PC-9 (cell line): ENCODE measurements at regions not wholly inside any gene's neighbourhood (a gene's known extent, or its start where the extent isn't known, plus 50 kb on each side); places are given as distances from the start of the nearest gene placed in this dataset.

ENCODE experiments used
- BruUV-seq: library from RNA; stranded (reverse); fragments of 400-500 nt; replicated peaks from 2 replicates; lab custom pipeline; 2021; lab: Mats Ljungman, UMichigan
- CTCF ChIA-PET: fragments of 300-600 bp; sonication (Branson Sonifier 250); formaldehyde crosslinking; loops from one replicate; lab custom pipeline; 2022; ENCODE audit warnings: antibody characterized with exemption; lab: Charles Lee
- POLR2A ChIA-PET: fragments of 300-600 bp; sonication (Branson Sonifier 250); formaldehyde crosslinking; loops from one replicate; lab custom pipeline; 2022; ENCODE audit warnings: antibody characterized with exemption; ENCODE audit not compliant: unreplicated experiment; lab: Charles Lee
- DNase-seq, 2 experiments: peaks; one replicate each; pipeline versions ENCODE4 v3.0.0 to v3.0.0-alpha.2; 2015 to 2022; ENCODE audit warnings: mixed read lengths in 1 of 2
- H2AFZ ChIP-seq: fragments of 200-600 bp; sonication (generic); 2 replicates; pipeline ENCODE4 v1.8.1; 2017; ENCODE audit warnings: antibody characterized with exemption
- H3F3A ChIP-seq: fragments of 200-600 bp; sonication (generic); 2 replicates; pipeline ENCODE4 v1.8.1; 2017; ENCODE audit warnings: antibody characterized with exemption, mild to moderate bottlenecking, low read depth; ENCODE audit not compliant: insufficient read depth
- H3K27ac ChIP-seq: fragments of 200-600 bp; sonication (generic); 2 replicates; pipeline ENCODE4 v1.6.1; 2016; ENCODE audit warnings: mixed run types
- H3K27me3 ChIP-seq: fragments of 200-600 bp; sonication (generic); 2 replicates; pipeline ENCODE4 v1.6.1; 2016; ENCODE audit warnings: low read depth, mixed run types; ENCODE audit not compliant: insufficient read depth
- H3K36me3 ChIP-seq: fragments of 200-600 bp; sonication (generic); 2 replicates; pipeline ENCODE4 v1.6.1; 2016; ENCODE audit warnings: low read depth, mixed run types
- H3K4me1 ChIP-seq: fragments of 200-600 bp; sonication (generic); replicated peaks from 2 replicates; pipeline ENCODE4 v1.6.1; 2016; ENCODE audit warnings: mixed run types; ENCODE audit not compliant: insufficient read depth
- H3K4me2 ChIP-seq: fragments of 200-600 bp; sonication (generic); 2 replicates; pipeline ENCODE4 v1.6.1; 2017; ENCODE audit warnings: mixed run types
- H3K4me3 ChIP-seq: fragments of 200-600 bp; sonication (generic); 2 replicates; pipeline ENCODE4 v1.6.1; 2016; ENCODE audit warnings: mixed run types
- H3K79me2 ChIP-seq: fragments of 200-600 bp; sonication (generic); 2 replicates; pipeline ENCODE4 v1.6.1; 2017; ENCODE audit warnings: low read depth, mixed run types
- H3K9me2 ChIP-seq: fragments of 200-600 bp; sonication (generic); 2 replicates; pipeline ENCODE4 v1.8.1; 2017; ENCODE audit warnings: mild to moderate bottlenecking; ENCODE audit not compliant: insufficient read depth
- H3K9me3 ChIP-seq: fragments of 200-600 bp; sonication (generic); 2 replicates; pipeline ENCODE4 v1.8.1; 2016; ENCODE audit warnings: low read depth; ENCODE audit not compliant: insufficient read depth
- H4K20me1 ChIP-seq: fragments of 200-600 bp; sonication (generic); 2 replicates; pipeline ENCODE4 v1.8.1; 2017; ENCODE audit not compliant: insufficient read depth
- CTCF ChIP-seq: fragments of 200-600 bp; sonication (generic); conservative IDR thresholded peaks from 2 replicates; pipeline ENCODE4 v1.6.1; 2017; ENCODE audit warnings: mixed run types, antibody characterized with exemption, mild to moderate bottlenecking, moderate library complexity
- EZH2 ChIP-seq: fragments of 200-600 bp; sonication (generic); IDR thresholded peaks from 2 replicates; pipeline ENCODE4 v1.8.0; 2017; ENCODE audit warnings: antibody characterized with exemption, low read depth
- intact Hi-C: fragments of 100-400 bp; cut with micrococcal nuclease; formaldehyde crosslinking; loops from one replicate; pipeline ENCODE4 v1.10.0; 2022; ENCODE audit not compliant: unreplicated experiment

GRCh38 chr2:143890798-143891197 is 629.1 kb downstream of the ZEB2 start:
- intact Hi-C loops: no loop called here
- H3K79me2 ChIP-seq: no peaks in the 10 kb centered on the region
- no TSS peak for BruUV-seq
- DNase-seq: no peak
- H3K9me2 ChIP-seq: no peaks in the 10 kb centered on the region
- H3K4me3 ChIP-seq: no peak overlapping the region
- H4K20me1 ChIP-seq: no peaks in the 10 kb centered on the region
- no peaks in the 10 kb centered on the region for H3K4me1 ChIP-seq
- ChIA-PET POLR2A (no interaction called here), CTCF (no interaction called here)
- no peaks in the 10 kb centered on the region for H3F3A ChIP-seq
- H3K27me3 ChIP-seq: no peaks in the 10 kb centered on the region
- H3K36me3 ChIP-seq: no peaks in the 10 kb centered on the region
- H3K9me3 ChIP-seq: no peaks in the 10 kb centered on the region
- TF ChIP-seq EZH2: no peak
- TF ChIP-seq CTCF: no peak
- H3K27ac ChIP-seq: no peak overlapping the region
- no peak overlapping the region for H2AFZ ChIP-seq
- H3K4me2 ChIP-seq: no peak overlapping the region

DNA sequence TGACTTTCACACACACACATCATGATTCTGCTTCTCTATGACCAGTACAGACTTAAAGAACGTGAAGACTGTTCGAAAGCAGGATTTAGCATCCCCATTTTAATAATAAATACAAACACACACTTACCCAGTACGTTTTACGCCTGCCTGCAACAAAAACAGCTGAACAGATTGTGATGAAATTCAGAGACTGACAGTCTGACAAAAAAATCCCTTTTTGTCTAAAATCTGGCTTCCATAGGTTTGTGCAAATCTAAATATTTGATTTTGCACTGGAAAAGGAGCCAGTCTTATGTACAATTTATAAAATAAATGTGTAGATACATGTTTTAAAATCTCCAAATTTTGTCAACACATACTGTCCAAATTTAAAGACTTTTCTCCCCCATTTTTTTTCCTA is 630.7 kb downstream of the ZEB2 start:
- TF ChIP-seq CTCF (no peak), EZH2 (no peak)
- intact Hi-C loops: no loop called here
- H3K27ac ChIP-seq: no peak overlapping the region
- no peaks in the 10 kb centered on the region for H3K4me1 ChIP-seq
- H3K4me3 ChIP-seq: no peak overlapping the region
- H3K79me2 ChIP-seq: no peaks in the 10 kb centered on the region
- H3K9me3 ChIP-seq: no peaks in the 10 kb centered on the region
- H3K4me2 ChIP-seq: no peak overlapping the region
- ChIA-PET POLR2A (no interaction called here), CTCF (no interaction called here)
- H3F3A ChIP-seq: no peaks in the 10 kb centered on the region
- no peaks in the 10 kb centered on the region for H3K27me3 ChIP-seq
- no peaks in the 10 kb centered on the region for H4K20me1 ChIP-seq
- DNase-seq: no peak
- H3K36me3 ChIP-seq: no peaks in the 10 kb centered on the region
- no peak overlapping the region for H2AFZ ChIP-seq
- BruUV-seq: no TSS peak
- no peaks in the 10 kb centered on the region for H3K9me2 ChIP-seq

DNA sequence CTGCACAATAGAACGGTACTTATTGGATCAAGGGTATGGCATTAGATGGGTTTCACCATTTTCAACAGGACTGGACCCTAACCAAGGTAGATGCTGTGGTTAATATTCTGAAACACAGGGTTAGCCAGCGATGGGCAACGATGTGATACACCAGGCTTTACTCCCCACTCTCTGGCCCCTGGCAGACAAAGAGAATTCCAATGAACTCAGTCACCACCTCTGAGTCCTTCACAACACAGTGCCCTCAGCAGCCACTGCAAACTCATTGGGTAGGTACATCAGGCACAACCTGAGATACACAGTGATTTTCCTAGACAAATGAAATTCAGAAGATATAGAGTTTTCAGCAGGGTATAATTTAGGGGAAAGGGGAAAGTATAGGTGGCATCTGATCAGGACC is 634.5 kb downstream of the ZEB2 start:
- H3K79me2 ChIP-seq: no peaks in the 10 kb centered on the region
- H4K20me1 ChIP-seq: no peaks in the 10 kb centered on the region
- intact Hi-C loops: no loop called here
- no peak overlapping the region for H2AFZ ChIP-seq
- H3K4me2 ChIP-seq: no peak overlapping the region
- no peaks in the 10 kb centered on the region for H3K27me3 ChIP-seq
- no peak for DNase-seq
- no peaks in the 10 kb centered on the region for H3F3A ChIP-seq
- TF ChIP-seq EZH2 (no peak), CTCF (no peak)
- no peaks in the 10 kb centered on the region for H3K4me1 ChIP-seq
- ChIA-PET POLR2A (interaction anchor here (0.5 kb wide), 1 partner anchor 129 kb away, joined by 3 read pairs; no protein-coding TSS in a partner anchor), CTCF (no interaction called here)
- H3K36me3 ChIP-seq: no peaks in the 10 kb centered on the region
- no TSS peak for BruUV-seq
- H3K9me3 ChIP-seq: no peaks in the 10 kb centered on the region
- no peak overlapping the region for H3K27ac ChIP-seq
- no peak overlapping the region for H3K4me3 ChIP-seq
- no peaks in the 10 kb centered on the region for H3K9me2 ChIP-seq
